ENCODE measurements at regions not wholly inside any gene's neighbourhood (a gene's known extent, or its start where the extent isn't known, plus 50 kb on each side); places are given as distances from the start of the nearest gene placed in this dataset.
A peak's percentile ranks its signal among the peaks of the same experiment; 100 is the strongest.

GRCh38 chr17:5695480-5695879, 111.2 kb upstream of the NLRP1 start:
- ATAC-seq = no peak

- ATAC-seq = no peak
Observed at GRCh38 chr17:5698959-5699358, 114.7 kb upstream of the NLRP1 start.

- ATAC-seq = no peak
Observed at GRCh38 chr17:5699814-5700213, 115.5 kb upstream of the NLRP1 start.

- no peak for ATAC-seq
Observed at GRCh38 chr17:5700745-5701144, 116.4 kb upstream of the NLRP1 start.

GRCh38 chr17:5701381-5701780, 117.1 kb upstream of the NLRP1 start:
- no peak for ATAC-seq

- no peak for ATAC-seq
Observed at GRCh38 chr17:5702951-5703510, 118.7 kb upstream of the NLRP1 start.

GRCh38 chr17:5703736-5704135, 119.4 kb upstream of the NLRP1 start:
- no peak for ATAC-seq

GRCh38 chr17:5705081-5705875, 121.0 kb upstream of the NLRP1 start:
- no peak for ATAC-seq

- ATAC-seq = no peak
Observed at GRCh38 chr17:5705876-5706576, 121.7 kb upstream of the NLRP1 start.

GRCh38 chr17:5706577-5707210, 122.4 kb upstream of the NLRP1 start:
- peak; percentile 60 for ATAC-seq

- no peak for ATAC-seq
Observed at GRCh38 chr17:5707482-5707881, 123.2 kb upstream of the NLRP1 start.

- ATAC-seq = no peak
Observed at GRCh38 chr17:5708344-5708743, 124.0 kb upstream of the NLRP1 start.

- ATAC-seq = no peak
Observed at GRCh38 chr17:5711344-5711743, 127.0 kb upstream of the NLRP1 start.

GRCh38 chr17:5714993-5715392, 130.7 kb upstream of the NLRP1 start:
- ATAC-seq = no peak

- ATAC-seq = no peak
Observed at GRCh38 chr17:5715478-5715877, 131.2 kb upstream of the NLRP1 start.

- no peak for ATAC-seq
Observed at GRCh38 chr17:5718726-5719125, 134.4 kb upstream of the NLRP1 start.

GRCh38 chr17:5719976-5720375, 135.7 kb upstream of the NLRP1 start:
- no peak for ATAC-seq

GRCh38 chr17:5730373-5730772, 146.1 kb upstream of the NLRP1 start:
- no peak for ATAC-seq

- no peak for ATAC-seq
Observed at GRCh38 chr17:5740937-5741336, 156.6 kb upstream of the NLRP1 start.

- ATAC-seq = no peak
Observed at GRCh38 chr17:5741810-5742209, 157.5 kb upstream of the NLRP1 start.

GRCh38 chr17:5745111-5745813, 161.0 kb upstream of the NLRP1 start:
- no peak for ATAC-seq

- ATAC-seq = no peak
Observed at GRCh38 chr17:5747276-5747675, 163.0 kb upstream of the NLRP1 start.

- no peak for ATAC-seq
Observed at GRCh38 chr17:5747964-5748363, 163.7 kb upstream of the NLRP1 start.

Data from esophagus mucosa (tissue), 1 donor.